GM23338 (cell line): ENCODE measurements at regions not wholly inside any gene's neighbourhood (a gene's known extent, or its start where the extent isn't known, plus 50 kb on each side); places are given as distances from the start of the nearest gene placed in this dataset. TPM values are rescaled to one million over a fixed set of nuclear protein-coding genes. Genes with fewer than 3 reads are reported as not detected.

Experiments
- small RNA-seq: library from RNA; depleted of rRNA; stranded (forward); fragments of <200 nt; gene quantifications from one replicate; pipeline ENCODE3, GENCODE V24; 2014; ENCODE audit warnings: low replicate concordance

Small RNA genes in the stretch of these regions (small RNA-seq; reads per million reads assigned to genes)
- gene RNU1-151P = not detected
